Endothelial cell (in vitro differentiated cells): ENCODE measurements at regions not wholly inside any gene's neighbourhood (a gene's known extent, or its start where the extent isn't known, plus 50 kb on each side); places are given as distances from the start of the nearest gene placed in this dataset.

Experiments
- DNase-seq: peaks from one replicate; pipeline ENCODE4 v3.0.0; 2021; ENCODE audit warnings: low spot score
- H3K27ac Mint-ChIP-seq: one replicate; pipeline ENCODE4 v1.8.0; 2021; ENCODE audit warnings: mixed read lengths, inconsistent platforms; ENCODE audit not compliant: unreplicated experiment
- H3K27me3 Mint-ChIP-seq: one replicate; pipeline ENCODE4 v1.8.0; 2021; ENCODE audit warnings: mild to moderate bottlenecking, moderate library complexity, mixed read lengths, inconsistent platforms; ENCODE audit not compliant: unreplicated experiment
- H3K36me3 Mint-ChIP-seq: one replicate; pipeline ENCODE4 v1.8.0; 2021; ENCODE audit warnings: mild to moderate bottlenecking, low read depth, mixed read lengths, inconsistent platforms; ENCODE audit not compliant: unreplicated experiment
- H3K4me1 Mint-ChIP-seq: one replicate; pipeline ENCODE4 v1.8.0; 2021; ENCODE audit warnings: mild to moderate bottlenecking, mixed read lengths, inconsistent platforms; ENCODE audit not compliant: unreplicated experiment
- H3K4me3 Mint-ChIP-seq: one replicate; pipeline ENCODE4 v1.8.0; 2021; ENCODE audit warnings: mild to moderate bottlenecking, mixed read lengths, inconsistent platforms; ENCODE audit not compliant: unreplicated experiment
- H3K9me3 Mint-ChIP-seq: one replicate; pipeline ENCODE4 v1.8.0; 2021; ENCODE audit warnings: mixed read lengths, inconsistent platforms; ENCODE audit not compliant: unreplicated experiment
- TF ChIP-seq, protein P1 (sequence below): fragments of 200-600 bp; sonication (generic); IDR thresholded peaks from one replicate; pipeline ENCODE4 v1.5.0; 2021; ENCODE audit warnings: antibody characterized with exemption; ENCODE audit not compliant: unreplicated experiment

DNA sequence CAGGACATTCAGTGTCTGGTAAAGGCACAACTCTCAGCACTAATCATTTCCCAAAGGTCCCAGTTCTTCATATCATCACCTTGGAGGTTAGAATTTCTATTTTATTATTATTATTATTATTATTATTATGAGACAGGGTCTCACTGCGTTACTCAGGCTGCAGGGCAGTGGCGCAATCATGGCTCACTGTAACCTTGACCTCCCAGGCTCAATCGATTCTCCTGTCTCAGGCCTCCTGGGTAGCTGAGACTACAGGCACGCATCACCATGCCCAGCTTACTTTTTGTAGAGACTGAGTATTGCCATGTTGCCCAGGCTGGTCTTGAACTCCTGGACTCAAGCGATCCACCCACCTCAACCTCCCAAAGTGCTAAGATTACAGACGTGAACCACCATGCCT lies 91.8 kb upstream of the DOCK1 start:
- TF ChIP-seq, protein P1, sequence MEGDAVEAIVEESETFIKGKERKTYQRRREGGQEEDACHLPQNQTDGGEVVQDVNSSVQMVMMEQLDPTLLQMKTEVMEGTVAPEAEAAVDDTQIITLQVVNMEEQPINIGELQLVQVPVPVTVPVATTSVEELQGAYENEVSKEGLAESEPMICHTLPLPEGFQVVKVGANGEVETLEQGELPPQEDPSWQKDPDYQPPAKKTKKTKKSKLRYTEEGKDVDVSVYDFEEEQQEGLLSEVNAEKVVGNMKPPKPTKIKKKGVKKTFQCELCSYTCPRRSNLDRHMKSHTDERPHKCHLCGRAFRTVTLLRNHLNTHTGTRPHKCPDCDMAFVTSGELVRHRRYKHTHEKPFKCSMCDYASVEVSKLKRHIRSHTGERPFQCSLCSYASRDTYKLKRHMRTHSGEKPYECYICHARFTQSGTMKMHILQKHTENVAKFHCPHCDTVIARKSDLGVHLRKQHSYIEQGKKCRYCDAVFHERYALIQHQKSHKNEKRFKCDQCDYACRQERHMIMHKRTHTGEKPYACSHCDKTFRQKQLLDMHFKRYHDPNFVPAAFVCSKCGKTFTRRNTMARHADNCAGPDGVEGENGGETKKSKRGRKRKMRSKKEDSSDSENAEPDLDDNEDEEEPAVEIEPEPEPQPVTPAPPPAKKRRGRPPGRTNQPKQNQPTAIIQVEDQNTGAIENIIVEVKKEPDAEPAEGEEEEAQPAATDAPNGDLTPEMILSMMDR = no peak
- no peaks in the 10 kb centered on the region for H3K27me3 Mint-ChIP-seq
- H3K4me3 Mint-ChIP-seq = no peak overlapping the region

DNA sequence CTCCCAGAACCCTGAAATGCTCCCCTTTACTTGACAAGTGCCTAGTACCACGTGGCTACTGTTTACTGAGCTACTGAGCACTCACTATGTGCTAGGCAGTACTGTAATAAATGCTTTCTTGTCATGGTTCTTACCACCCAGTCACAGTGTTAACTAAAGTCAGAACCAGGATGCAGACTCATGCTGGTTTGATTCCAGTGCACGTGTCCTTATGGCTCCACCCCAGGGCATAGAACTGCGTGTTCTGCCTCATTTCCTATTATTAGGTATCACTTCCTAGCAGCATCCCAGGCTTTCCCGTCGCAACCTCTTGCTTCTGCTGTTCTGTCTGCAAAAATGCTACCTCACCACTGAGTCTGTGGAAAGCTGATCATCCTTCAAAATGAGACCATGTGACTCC lies 71.7 kb upstream of the DOCK1 start:
- no peaks in the 10 kb centered on the region for H3K4me1 Mint-ChIP-seq
- H3K36me3 Mint-ChIP-seq = peaks cover 5% of the 10 kb centered on the region
- TF ChIP-seq, protein P1 = no peak
- peaks cover 2% of the 10 kb centered on the region for H3K27me3 Mint-ChIP-seq
- no peak overlapping the region for H3K27ac Mint-ChIP-seq
- H3K9me3 Mint-ChIP-seq = no peaks in the 10 kb centered on the region
- H3K4me3 Mint-ChIP-seq = no peak overlapping the region
- no peak for DNase-seq

More for the DNA sequence above, 91.8 kb upstream of the DOCK1 start:
- no peaks in the 10 kb centered on the region for H3K9me3 Mint-ChIP-seq
- no peaks in the 10 kb centered on the region for H3K4me1 Mint-ChIP-seq
- no peak for DNase-seq
- H3K27ac Mint-ChIP-seq = no peak overlapping the region
- H3K36me3 Mint-ChIP-seq = no peaks in the 10 kb centered on the region

DNA sequence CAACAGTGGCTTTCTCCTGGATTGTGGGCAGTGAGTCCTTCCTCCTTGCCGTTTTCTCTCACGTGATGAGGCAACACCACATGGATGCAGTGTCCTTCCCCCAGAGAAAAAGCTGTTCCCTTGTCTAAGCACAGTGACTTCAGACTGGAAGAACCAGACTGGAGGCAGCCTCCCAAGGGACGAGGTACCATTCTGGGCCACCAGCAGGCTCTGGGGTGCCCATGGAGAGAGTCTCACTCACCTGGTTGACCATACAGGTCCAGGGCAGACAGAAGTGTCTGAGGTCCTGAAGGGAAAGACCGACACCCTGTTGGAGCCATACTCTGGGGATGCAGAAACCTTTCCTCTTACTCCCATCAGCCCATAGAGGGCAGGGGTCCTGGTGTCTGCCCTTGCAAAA lies 69.2 kb upstream of the DOCK1 start:
- no peak overlapping the region for H3K27ac Mint-ChIP-seq
- H3K9me3 Mint-ChIP-seq = no peaks in the 10 kb centered on the region
- H3K4me3 Mint-ChIP-seq = no peak overlapping the region
- TF ChIP-seq, protein P1 = no peak
- no peak for DNase-seq
- H3K4me1 Mint-ChIP-seq = no peaks in the 10 kb centered on the region
- H3K27me3 Mint-ChIP-seq = peaks cover 2% of the 10 kb centered on the region
- peaks cover 5% of the 10 kb centered on the region for H3K36me3 Mint-ChIP-seq

DNA sequence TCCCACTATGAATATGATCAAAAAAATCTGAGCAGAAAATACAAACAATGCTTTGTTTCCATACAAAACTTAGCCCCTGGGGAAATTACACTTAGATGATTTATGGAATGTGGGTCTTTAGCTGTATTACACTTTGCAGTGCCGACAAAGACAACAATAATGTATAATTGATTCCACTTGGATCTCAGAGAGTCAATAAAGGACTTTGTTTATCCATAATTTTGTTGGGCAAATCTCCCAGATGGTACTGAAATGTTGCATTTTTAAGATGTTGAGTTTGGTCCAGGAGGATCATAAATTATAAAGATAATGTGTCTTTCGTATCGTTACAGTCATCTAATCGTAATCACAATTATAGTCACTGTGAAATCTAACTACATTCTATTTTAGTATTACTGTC lies 66.9 kb upstream of the DOCK1 start:
- no peak for DNase-seq
- no peak overlapping the region for H3K4me3 Mint-ChIP-seq
- H3K4me1 Mint-ChIP-seq = peaks cover 14% of the 10 kb centered on the region
- TF ChIP-seq, protein P1 = no peak
- no peaks in the 10 kb centered on the region for H3K9me3 Mint-ChIP-seq
- peaks cover 2% of the 10 kb centered on the region for H3K27me3 Mint-ChIP-seq
- peaks cover 5% of the 10 kb centered on the region for H3K36me3 Mint-ChIP-seq
- no peak overlapping the region for H3K27ac Mint-ChIP-seq

DNA sequence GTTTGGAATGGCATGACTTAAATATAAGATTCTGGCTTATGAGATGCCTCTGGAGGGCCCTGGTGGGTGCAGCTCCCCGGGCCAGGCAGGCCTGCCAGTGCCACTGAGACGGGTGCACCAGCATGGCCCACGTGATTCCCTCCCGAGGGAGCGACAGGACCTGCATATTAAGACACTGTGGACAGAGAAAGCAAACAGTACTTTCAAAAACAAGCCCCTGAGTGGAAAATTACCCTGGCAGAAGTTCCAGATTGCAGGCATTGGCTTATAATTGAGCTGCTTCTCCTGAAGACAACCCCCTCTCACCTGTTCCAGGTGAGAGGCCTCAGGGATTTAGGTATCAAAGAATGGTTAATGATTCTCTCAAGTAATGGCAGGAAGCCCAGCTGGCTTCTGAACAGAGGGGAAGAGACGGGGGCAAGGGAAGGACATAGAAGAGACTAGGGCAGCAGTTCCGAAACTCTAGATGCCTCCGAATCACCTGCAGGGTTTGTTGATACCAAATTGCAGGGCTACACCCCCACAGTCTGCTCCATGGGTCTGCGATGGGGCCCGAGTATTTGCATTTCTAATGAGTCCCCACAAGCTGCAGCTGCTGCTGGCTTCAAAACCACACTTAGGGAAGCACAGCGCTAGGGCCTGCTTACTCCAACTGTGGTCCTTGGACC lies 66.0 kb upstream of the DOCK1 start:
- Mint-ChIP-seq H3K4me3 (no peak overlapping the region), H3K9me3 (no peaks in the 10 kb centered on the region), H3K27me3 (peaks cover 2% of the 10 kb centered on the region), H3K27ac (no peak overlapping the region), H3K36me3 (peaks cover 5% of the 10 kb centered on the region), H3K4me1 (peaks cover 14% of the 10 kb centered on the region)
- no peak for DNase-seq
- TF ChIP-seq, protein P1 = no peak
